Panc1 (cell line): ENCODE measurements at regions not wholly inside any gene's neighbourhood (a gene's known extent, or its start where the extent isn't known, plus 50 kb on each side); places are given as distances from the start of the nearest gene placed in this dataset.

Experiments
- POLR2AphosphoS5 ChIP-seq: IDR thresholded peaks from 2 replicates; pipeline ENCODE4 v1.6.1; 2012; ENCODE audit warnings: mild to moderate bottlenecking, low read depth, low read length, moderate library complexity
- TF ChIP-seq, protein P1 (sequence below): fragments of 450-650 bp; IDR thresholded peaks from 2 replicates; pipeline ENCODE4 v1.5.1; 2017; ENCODE audit warnings: mild to moderate bottlenecking

DNA sequence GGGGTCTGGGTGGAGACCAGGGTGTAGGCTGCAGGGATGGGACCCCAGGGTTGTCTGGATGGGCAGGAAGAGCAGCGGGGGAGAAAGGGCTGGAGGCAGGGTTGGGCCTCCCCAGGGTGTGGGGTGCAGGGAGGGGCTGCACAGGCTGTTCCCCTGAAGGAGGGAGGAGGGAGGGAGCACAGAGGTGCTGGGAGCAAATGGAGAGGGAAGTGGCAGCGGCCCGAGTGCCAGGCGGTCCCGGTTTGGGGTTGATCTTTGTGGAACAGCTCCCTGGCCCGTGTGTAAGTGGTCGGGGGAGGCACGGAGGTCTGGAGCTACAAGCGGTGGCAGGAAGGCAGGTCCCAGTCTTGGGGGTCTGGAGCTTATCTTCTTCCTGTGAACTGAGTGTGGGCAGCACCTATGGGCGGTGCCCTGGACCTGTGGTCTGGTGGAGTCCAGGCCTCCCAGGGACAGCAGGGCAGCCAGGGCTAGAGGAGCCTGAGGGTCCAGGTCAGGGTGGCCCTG, 391.6 kb downstream of the TMEM121 start:
- TF ChIP-seq, protein P1, sequence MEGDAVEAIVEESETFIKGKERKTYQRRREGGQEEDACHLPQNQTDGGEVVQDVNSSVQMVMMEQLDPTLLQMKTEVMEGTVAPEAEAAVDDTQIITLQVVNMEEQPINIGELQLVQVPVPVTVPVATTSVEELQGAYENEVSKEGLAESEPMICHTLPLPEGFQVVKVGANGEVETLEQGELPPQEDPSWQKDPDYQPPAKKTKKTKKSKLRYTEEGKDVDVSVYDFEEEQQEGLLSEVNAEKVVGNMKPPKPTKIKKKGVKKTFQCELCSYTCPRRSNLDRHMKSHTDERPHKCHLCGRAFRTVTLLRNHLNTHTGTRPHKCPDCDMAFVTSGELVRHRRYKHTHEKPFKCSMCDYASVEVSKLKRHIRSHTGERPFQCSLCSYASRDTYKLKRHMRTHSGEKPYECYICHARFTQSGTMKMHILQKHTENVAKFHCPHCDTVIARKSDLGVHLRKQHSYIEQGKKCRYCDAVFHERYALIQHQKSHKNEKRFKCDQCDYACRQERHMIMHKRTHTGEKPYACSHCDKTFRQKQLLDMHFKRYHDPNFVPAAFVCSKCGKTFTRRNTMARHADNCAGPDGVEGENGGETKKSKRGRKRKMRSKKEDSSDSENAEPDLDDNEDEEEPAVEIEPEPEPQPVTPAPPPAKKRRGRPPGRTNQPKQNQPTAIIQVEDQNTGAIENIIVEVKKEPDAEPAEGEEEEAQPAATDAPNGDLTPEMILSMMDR: no peak
- TF ChIP-seq POLR2AphosphoS5: no peak
